Activated CD4-positive, alpha-beta T cell treated with anti-CD3 and anti-CD28 coated beads for 4 hours (primary cell): ENCODE measurements at regions not wholly inside any gene's neighbourhood (a gene's known extent, or its start where the extent isn't known, plus 50 kb on each side); places are given as distances from the start of the nearest gene placed in this dataset.

ENCODE experiments used
- DNase-seq, 2 donors: peaks; one replicate each; pipeline ENCODE4 v3.0.0-alpha.2; 2020

DNA sequence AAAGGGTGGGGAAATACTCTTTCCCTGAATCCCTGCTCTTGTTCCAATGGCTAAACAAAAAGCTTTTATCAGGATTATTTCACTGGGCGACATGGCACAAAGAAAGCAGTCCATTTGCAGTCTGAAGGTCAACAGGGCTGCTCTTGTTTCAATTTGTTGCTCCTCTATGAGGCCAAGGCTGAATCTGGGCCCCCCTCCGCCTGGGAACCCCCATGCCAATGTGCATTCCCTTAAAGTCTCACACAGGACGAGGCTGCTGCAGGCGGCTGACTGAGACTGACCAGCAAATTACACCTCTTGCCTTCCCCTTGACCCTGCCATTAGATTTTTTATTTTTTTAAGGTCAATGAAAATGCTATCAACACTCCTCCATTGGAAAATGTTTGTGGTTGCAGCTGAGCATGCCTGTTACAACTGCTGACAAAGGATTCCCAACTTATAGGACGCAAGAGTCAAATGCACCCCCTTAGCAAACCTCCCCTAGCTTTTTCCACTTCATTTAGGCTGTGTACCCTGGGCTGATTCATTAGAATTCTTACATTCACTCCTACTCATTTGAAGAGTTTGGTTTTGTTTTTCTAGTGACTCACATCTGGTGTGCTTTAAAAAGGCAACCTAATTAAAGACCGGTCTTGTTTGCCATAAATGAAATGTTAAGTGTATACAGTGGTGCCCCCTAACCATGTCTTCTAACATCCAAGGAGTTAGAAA is 60.8 kb upstream of the ARHGEF3 start:
- DNase-seq, result peak; percentile 23 to 24

DNA sequence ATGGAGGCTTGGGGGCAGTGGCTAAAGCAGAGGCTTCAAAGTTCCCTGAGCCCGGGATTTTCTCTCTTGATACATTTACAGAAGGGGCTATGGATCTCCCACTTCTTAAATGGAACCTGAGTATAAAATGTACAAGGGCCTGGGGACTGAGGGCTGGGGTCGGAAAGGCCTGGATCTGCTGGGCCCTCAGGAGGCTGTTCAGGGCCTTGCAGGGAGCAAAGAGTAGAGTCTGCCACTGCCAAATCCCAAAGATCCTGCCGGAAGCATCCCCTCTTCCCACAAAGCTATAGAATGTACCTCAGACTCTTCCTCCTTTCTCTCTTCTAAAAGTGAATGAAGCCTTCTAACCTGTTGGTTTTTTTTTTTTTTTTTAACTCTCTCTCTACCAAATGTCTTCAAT is 59.8 kb upstream of the ARHGEF3 start:
- no peak for DNase-seq

DNA sequence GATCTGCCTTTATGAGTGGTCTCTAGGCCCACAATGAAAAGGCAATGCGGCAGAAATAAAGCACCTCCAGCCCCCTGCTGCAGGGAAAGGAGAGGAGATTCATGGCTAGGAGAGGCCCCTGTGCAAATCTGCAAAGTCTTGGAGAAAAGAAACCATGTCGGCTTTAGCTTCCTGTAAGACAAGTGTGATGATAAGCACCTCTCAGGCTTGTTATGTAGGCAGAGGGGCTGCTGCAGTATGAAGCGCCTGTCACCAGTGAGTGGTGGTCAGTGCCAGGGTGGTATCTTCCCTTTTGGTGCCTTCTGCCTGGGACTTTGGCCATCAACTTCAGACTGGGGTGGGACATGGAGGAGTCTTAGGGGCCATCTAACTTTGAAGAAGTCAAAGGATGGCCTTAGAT is 59.2 kb upstream of the ARHGEF3 start:
- no peak for DNase-seq

DNA sequence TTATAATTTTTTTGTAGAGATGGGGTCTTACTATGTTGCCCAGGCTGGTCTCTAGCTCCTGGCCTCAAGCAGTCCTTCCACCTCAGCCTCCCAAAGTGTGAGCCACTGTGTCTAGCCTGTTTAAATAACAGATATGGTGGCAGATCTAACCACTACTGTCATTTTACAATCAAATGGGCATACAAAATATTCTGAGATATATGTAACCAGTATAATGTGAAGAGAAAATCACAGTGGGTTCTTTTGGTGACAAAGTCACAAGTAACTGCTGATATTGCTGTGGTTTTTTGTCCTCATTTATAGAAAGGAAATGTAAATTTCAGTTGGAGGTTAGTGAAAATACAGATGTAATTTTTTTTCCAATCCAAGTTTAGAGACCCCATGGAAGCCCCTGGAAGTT is 58.6 kb upstream of the ARHGEF3 start:
- DNase-seq, result no peak

DNA sequence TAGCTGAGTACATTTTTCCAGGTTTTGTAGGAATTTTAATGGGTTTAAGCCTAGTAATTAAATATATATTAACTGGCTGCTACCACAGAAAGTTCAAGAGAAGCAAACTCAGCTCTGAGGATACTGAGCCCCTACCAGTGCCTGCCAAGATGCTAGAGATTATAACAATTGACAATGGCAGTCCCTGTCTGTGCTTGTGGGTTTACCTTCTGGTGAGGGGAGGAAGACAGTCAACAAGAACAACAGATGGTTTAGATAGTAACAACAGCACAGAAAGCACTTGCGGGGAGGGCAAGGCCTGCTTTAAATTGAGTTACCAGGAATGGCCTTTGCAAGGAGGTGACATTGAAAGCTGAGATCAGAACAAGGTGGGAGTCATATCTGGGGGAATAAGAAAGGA is 56.6 kb upstream of the ARHGEF3 start:
- no peak for DNase-seq

DNA sequence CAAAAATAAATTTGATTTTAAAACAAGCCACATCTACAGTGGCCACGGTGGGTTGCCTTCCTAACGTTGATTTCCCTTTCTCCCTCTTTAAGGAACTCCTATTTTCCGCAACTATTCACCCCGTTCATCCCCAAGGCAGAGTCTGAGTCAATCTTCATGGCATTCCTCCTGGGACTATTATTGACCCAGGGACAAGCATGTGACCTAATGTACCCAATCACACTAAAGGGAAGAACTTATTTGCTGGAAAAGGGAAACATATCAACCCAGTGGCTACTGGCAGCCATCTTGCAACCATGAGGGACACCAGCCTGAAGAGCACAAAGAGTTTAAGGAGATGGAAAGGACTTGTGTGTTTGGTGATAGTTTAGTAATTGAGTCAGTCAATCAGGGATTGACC is 55.4 kb upstream of the ARHGEF3 start:
- DNase-seq, result no peak

DNA sequence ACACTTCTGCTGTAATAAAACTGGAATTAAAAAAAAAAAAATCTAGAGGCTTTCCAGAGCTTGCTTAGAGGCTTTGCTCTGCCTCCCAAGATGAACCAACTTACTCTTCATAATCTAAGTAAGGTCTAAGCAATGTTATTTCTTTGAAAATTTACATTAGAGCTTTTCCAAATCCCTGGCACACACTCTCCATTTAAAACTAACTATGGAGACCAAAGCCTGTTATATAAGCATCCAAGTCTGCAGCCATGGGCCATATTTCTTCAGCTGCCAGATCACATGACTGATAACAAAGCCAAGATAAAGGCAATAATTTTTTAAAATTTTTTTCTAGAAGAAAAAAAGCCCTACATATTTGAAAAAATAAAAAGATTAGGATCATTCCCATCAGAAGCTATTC is 55.0 kb upstream of the ARHGEF3 start:
- DNase-seq, result no peak

DNA sequence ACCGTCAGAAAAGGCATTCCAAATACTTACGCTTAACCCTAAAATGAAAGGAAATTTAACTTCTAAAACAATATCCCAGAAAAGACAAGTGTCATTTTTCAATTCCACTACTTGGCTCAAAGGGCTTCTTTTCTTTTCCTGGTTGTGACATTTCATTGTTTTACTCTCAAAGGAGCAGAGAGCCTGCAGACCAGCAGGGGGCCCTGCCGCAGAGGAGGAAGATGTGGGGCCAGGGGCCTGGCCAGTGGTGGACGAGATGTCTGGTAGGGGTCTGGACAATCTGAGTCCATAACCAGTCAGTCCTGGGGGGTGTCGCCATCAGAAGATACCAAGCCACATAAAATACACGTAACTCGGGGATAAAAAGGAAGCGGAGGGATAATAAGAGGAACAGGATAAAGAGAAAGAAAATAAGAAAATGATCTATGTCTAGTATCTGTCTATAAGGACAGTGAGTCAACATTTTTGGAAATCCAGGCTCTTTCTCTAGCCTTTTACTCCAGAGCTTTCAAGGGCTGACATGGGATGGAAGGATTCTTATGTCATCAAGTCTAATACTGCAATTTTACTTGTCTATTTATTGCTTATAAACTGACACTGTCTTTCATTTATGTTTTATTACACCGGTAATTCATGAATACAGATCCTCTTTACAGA is 54.2 kb upstream of the ARHGEF3 start:
- DNase-seq, result peak in 1 of 2 donors; percentile 23

DNA sequence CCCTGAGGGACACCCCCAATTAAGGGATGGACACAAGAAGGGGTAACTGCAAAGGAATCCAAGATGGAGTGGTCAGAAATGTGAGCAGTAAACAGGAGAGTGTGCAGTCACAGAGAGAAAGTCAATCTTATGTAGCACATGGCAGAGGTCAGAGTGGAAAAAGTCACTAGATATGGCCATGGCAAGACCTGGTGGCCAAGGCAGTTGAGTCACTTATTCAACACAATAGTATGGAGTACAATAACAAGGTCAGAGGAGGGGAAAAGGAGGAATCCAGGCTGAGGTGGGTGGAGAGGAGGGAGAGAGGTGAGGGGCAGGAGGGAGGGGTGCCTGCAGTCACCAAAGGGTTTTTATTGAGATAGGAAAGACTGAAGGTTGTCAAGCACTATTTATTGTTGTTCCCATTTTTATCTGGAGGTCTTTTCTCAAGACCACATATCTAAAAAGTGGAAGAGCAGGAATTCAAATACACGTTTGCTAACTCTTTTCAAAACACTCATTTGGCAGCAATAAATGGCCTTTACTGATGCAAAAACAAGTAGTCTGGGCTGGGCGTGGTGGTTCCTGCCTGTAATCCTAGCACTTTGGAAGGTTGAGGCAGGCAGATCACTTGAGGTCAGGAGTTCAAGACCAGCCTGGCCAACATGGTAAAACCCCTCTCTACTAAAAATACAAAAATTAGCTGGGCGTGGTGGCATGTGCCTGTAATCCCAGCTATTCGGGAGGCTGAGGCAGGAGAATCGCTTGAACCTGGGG is 53.3 kb upstream of the ARHGEF3 start:
- no peak for DNase-seq

DNA sequence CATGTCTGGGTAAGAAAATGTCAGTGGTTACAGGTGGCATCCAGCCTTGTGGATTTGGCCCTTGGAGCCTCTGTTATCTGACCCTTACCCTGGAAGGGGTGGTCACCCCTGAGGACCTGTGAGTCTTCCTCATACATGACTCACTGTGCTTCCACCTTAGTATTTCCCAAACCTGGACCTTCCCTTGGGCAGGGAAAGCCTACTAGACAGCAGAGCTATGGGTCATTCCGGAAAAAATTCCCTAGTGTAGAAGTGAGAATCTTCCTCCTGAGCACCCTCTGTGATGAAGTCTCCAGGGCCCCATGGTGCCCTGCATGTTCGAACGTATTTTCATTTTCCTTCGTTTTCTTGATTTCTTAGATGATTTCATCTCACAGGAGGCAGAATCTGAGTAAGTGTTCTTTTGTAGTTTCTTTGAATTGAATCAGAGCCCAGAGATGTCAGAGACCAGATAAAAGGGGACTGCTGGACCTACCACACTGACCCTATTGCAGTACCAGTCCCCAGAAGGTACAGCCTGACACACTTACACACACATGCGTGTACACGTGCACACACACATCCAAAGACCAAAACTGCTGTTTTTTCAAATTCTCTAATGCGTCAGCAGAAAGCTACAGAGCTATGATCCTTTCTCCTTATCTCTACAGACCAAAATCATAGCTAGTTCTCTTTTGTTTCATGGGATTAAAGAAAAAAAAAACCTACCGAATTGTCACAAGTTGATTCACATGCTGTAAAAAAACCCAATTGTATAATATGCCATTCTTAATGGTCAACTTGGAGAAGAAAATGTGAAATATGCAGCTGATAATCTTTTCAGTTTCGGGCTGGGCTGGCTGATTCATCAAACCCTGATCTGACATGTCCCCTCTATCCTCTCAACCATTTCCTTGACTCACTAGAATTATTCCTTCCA is 50.5 kb upstream of the ARHGEF3 start:
- DNase-seq, result no peak
